ENCODE measurements at regions not wholly inside any gene's neighbourhood (a gene's known extent, or its start where the extent isn't known, plus 50 kb on each side); places are given as distances from the start of the nearest gene placed in this dataset.

DNA sequence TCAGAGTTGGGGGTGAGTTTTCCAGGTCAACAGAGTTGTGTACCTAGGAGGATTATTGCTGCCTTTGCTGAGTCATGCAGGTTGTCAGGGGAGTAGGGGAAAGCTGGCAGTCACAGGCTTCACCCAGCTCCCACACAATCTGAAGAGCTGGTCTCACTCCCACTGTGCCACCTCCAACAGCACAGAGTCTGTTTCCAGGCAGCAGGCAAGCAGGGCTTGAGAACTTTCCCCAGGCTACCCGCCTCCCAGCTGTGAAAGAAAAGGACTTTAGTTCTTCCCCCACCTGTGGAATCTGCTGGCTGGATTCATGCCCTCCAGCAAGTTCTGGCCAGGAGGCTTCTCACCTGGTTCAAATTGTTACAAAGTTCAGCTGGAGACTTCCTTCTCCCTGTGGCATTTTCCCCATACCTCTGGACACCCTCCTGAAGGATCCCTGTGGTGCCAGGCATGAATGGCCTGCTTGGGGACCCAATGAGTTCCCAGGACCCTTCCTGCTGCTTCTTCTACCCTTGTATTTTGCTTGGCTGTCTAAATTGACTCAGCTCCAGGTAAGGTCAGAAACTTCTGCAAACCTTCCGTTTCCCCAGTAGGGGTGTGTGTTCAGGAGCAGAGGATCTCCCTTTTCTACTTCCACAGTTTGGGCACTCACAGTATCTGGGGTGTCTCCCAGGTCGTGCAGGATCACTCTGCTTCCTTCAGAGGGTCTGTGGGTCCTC, 378.1 kb upstream of the MAN1A1 start:
- TF ChIP-seq, protein P1, sequence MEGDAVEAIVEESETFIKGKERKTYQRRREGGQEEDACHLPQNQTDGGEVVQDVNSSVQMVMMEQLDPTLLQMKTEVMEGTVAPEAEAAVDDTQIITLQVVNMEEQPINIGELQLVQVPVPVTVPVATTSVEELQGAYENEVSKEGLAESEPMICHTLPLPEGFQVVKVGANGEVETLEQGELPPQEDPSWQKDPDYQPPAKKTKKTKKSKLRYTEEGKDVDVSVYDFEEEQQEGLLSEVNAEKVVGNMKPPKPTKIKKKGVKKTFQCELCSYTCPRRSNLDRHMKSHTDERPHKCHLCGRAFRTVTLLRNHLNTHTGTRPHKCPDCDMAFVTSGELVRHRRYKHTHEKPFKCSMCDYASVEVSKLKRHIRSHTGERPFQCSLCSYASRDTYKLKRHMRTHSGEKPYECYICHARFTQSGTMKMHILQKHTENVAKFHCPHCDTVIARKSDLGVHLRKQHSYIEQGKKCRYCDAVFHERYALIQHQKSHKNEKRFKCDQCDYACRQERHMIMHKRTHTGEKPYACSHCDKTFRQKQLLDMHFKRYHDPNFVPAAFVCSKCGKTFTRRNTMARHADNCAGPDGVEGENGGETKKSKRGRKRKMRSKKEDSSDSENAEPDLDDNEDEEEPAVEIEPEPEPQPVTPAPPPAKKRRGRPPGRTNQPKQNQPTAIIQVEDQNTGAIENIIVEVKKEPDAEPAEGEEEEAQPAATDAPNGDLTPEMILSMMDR (IDR thresholded peaks at IDR 0.05; ENCODE audit: insufficient read depth, low read length), result no peak
- TF ChIP-seq REST (IDR thresholded peaks at IDR 0.05; ENCODE audit: insufficient replicate concordance, low read depth), result no peak

Data from HL-60 (cell line).